Fibroblast of lung (primary cell): ENCODE measurements at regions not wholly inside any gene's neighbourhood (a gene's known extent, or its start where the extent isn't known, plus 50 kb on each side); places are given as distances from the start of the nearest gene placed in this dataset.

Experiments
- EZH2 ChIP-seq: IDR thresholded peaks from 2 replicates; pipeline ENCODE4 v1.5.1; 2012; ENCODE audit warnings: low read length, control low read depth, mild to moderate bottlenecking; ENCODE audit errors: missing control alignments
- TF ChIP-seq, protein P1 (sequence below), 2 donors: IDR thresholded peaks in 1 of 2; conservative IDR thresholded peaks in 1 of 2; 1 replicate in 1 of 2; 2 replicates in 1 of 2; pipeline ENCODE4 v1.5.1; 2011 to 2012; ENCODE audit warnings: low read length in 2 of 2, control low read depth in 1 of 2, inconsistent platforms in 1 of 2, low read depth in 1 of 2, mild to moderate bottlenecking in 1 of 2

DNA sequence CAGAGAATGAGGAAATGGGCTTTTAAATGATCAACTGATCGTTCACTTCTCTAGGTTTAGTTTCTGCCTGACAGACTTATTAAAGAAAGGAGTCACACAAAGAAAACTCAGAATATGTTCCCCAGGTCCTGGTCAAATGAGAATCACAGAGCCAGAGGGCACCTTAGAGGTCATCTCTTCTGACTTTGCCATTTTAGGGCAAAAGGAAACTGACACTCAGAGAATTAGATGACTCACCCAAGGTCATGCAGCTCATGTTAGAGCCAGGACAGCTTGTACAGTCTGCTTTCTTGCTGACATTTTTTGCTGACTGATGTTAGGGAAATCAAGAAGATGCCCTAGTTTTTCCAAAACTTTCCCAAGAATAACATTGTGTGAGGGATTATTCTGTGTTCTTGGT, 312.7 kb upstream of the SP8 start:
- TF ChIP-seq, protein P1, sequence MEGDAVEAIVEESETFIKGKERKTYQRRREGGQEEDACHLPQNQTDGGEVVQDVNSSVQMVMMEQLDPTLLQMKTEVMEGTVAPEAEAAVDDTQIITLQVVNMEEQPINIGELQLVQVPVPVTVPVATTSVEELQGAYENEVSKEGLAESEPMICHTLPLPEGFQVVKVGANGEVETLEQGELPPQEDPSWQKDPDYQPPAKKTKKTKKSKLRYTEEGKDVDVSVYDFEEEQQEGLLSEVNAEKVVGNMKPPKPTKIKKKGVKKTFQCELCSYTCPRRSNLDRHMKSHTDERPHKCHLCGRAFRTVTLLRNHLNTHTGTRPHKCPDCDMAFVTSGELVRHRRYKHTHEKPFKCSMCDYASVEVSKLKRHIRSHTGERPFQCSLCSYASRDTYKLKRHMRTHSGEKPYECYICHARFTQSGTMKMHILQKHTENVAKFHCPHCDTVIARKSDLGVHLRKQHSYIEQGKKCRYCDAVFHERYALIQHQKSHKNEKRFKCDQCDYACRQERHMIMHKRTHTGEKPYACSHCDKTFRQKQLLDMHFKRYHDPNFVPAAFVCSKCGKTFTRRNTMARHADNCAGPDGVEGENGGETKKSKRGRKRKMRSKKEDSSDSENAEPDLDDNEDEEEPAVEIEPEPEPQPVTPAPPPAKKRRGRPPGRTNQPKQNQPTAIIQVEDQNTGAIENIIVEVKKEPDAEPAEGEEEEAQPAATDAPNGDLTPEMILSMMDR (conservative IDR thresholded peaks at IDR 0.05 in 1 of 2, IDR thresholded peaks at IDR 0.05 in 1 of 2; ENCODE audit: low read depth in 1 of 2, low read length in 2 of 2): no peak
- no peak for TF ChIP-seq EZH2
